ENCODE measurements at regions not wholly inside any gene's neighbourhood (a gene's known extent, or its start where the extent isn't known, plus 50 kb on each side); places are given as distances from the start of the nearest gene placed in this dataset.

DNA sequence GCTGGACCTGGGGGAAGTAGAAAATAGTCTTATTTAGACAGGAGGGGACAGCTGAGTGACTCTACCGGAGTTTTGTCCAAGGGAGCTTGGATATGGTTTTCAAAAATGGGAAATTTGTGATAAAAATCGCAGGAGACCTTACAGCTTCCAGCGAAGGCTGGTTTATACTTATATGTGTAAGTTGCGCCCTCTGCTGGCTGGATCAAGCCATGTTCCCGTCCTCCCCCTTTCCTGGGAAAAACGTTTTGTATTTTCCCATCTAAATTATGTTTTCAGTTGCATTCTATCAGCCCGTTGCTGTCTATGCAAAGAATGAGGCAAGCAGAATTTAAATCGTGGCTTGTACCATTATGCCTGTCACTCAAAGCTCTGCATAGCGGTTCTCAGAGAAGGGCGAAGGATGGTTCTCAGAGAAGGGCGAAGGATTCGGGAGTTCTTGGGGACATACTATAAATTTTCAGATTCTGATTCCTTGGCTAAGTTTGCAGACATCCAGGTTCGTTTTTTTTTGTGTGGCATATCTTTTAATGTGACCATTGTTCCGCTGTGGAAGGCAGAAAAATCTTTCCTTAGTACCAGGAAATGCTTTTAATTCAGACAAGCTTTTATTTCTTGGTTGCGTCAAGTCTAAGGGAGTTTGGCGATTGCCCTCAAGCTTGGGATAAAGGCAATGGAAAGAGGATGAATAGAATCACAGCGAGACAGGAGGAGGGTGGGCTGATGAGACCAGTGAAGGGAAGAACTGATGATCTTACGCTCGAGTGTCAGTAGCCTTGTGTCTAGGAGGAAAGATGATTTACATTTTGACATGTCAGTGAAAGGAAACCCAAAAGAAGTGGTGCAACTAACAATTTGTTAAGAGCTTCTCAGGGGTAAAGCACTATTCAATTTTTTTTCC lies 128.5 kb upstream of the ARX start:
- Histone ChIP-seq H3K27ac (ENCODE audit: control insufficient read depth, insufficient read depth, low read length) (no peak overlapping the region), H4K20me1 (ENCODE audit: control insufficient read depth, extremely low read depth, insufficient read depth, low read length) (no peaks in the 10 kb centered on the region), H2AFZ (ENCODE audit: control insufficient read depth, low read length) (no peak overlapping the region), H3K9ac (ENCODE audit: control insufficient read depth, extremely low read depth, insufficient read depth, low read length) (no peak overlapping the region), H3K27me3 (ENCODE audit: control insufficient read depth, extremely low read depth, insufficient read depth, low read length) (no peaks in the 10 kb centered on the region), H3K9me1 (ENCODE audit: control insufficient read depth, extremely low read depth, insufficient read depth, low read length) (no peaks in the 10 kb centered on the region), H3K36me3 (ENCODE audit: control insufficient read depth in 2 of 2, extremely low read depth in 1 of 2, insufficient read depth in 2 of 2, low read length in 2 of 2) (no peaks in the 10 kb centered on the region), H3K4me1 (ENCODE audit: control insufficient read depth, extremely low read depth, insufficient read depth, low read length) (no peaks in the 10 kb centered on the region), H3K9me3 (ENCODE audit: control insufficient read depth, low read depth, low read length) (no peaks in the 10 kb centered on the region), H3K4me3 (ENCODE audit: control insufficient read depth in 2 of 3, extremely low read depth in 1 of 3, insufficient read depth in 2 of 3, low read depth in 1 of 3, low read length in 3 of 3) (no peak overlapping the region), H3K4me2 (ENCODE audit: control insufficient read depth, extremely low read depth, insufficient read depth, low read depth, low read length) (no peak overlapping the region), H3K79me2 (ENCODE audit: control insufficient read depth, insufficient read depth, low read length) (no peaks in the 10 kb centered on the region)
- dilution Hi-C loops (cut with MboI; ENCODE audit: extremely low pct_ligation_motif_present, low sequenced_read_pairs) = no loop called here
- no peak for DNase-seq (ENCODE audit: low read depth, low spot score)
- FAIRE-seq = peak; percentile 86
- TF ChIP-seq, protein P1, sequence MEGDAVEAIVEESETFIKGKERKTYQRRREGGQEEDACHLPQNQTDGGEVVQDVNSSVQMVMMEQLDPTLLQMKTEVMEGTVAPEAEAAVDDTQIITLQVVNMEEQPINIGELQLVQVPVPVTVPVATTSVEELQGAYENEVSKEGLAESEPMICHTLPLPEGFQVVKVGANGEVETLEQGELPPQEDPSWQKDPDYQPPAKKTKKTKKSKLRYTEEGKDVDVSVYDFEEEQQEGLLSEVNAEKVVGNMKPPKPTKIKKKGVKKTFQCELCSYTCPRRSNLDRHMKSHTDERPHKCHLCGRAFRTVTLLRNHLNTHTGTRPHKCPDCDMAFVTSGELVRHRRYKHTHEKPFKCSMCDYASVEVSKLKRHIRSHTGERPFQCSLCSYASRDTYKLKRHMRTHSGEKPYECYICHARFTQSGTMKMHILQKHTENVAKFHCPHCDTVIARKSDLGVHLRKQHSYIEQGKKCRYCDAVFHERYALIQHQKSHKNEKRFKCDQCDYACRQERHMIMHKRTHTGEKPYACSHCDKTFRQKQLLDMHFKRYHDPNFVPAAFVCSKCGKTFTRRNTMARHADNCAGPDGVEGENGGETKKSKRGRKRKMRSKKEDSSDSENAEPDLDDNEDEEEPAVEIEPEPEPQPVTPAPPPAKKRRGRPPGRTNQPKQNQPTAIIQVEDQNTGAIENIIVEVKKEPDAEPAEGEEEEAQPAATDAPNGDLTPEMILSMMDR (optimal IDR thresholded peaks at IDR 0.05 in 1 of 3, IDR thresholded peaks at IDR 0.05 in 1 of 3, conservative IDR thresholded peaks at IDR 0.05 in 1 of 3; ENCODE audit: extremely low read depth in 1 of 3, insufficient read depth in 2 of 3, low read length in 3 of 3) = peak; percentile 65 to 80 (median 72)
- no peak for TF ChIP-seq EZH2 (IDR thresholded peaks at IDR 0.05; ENCODE audit: low read length)

GRCh38 chrX:25143596-25143995 lies 127.8 kb upstream of the ARX start:
- no peak overlapping the region for H3K27ac ChIP-seq (ENCODE audit: control insufficient read depth, insufficient read depth, low read length)
- no peak overlapping the region for H3K4me2 ChIP-seq (ENCODE audit: control insufficient read depth, extremely low read depth, insufficient read depth, low read depth, low read length)
- no peaks in the 10 kb centered on the region for H3K4me1 ChIP-seq (ENCODE audit: control insufficient read depth, extremely low read depth, insufficient read depth, low read length)
- no peak overlapping the region for H3K4me3 ChIP-seq (ENCODE audit: control insufficient read depth in 2 of 3, extremely low read depth in 1 of 3, insufficient read depth in 2 of 3, low read depth in 1 of 3, low read length in 3 of 3)
- no peaks in the 10 kb centered on the region for H3K9me1 ChIP-seq (ENCODE audit: control insufficient read depth, extremely low read depth, insufficient read depth, low read length)
- dilution Hi-C loops (cut with MboI; ENCODE audit: extremely low pct_ligation_motif_present, low sequenced_read_pairs) = no loop called here
- TF ChIP-seq EZH2 (IDR thresholded peaks at IDR 0.05; ENCODE audit: low read length) = no peak
- TF ChIP-seq, protein P1 (optimal IDR thresholded peaks at IDR 0.05 in 1 of 3, IDR thresholded peaks at IDR 0.05 in 1 of 3, conservative IDR thresholded peaks at IDR 0.05 in 1 of 3; ENCODE audit: extremely low read depth in 1 of 3, insufficient read depth in 2 of 3, low read length in 3 of 3) = no peak
- H3K36me3 ChIP-seq (ENCODE audit: control insufficient read depth in 2 of 2, extremely low read depth in 1 of 2, insufficient read depth in 2 of 2, low read length in 2 of 2) = no peaks in the 10 kb centered on the region
- H3K9ac ChIP-seq (ENCODE audit: control insufficient read depth, extremely low read depth, insufficient read depth, low read length) = no peak overlapping the region
- no peaks in the 10 kb centered on the region for H4K20me1 ChIP-seq (ENCODE audit: control insufficient read depth, extremely low read depth, insufficient read depth, low read length)
- H3K9me3 ChIP-seq (ENCODE audit: control insufficient read depth, low read depth, low read length) = no peaks in the 10 kb centered on the region
- no peaks in the 10 kb centered on the region for H3K27me3 ChIP-seq (ENCODE audit: control insufficient read depth, extremely low read depth, insufficient read depth, low read length)
- no peaks in the 10 kb centered on the region for H3K79me2 ChIP-seq (ENCODE audit: control insufficient read depth, insufficient read depth, low read length)
- DNase-seq (ENCODE audit: low read depth, low spot score) (no peak), FAIRE-seq (no peak)
- H2AFZ ChIP-seq (ENCODE audit: control insufficient read depth, low read length) = no peak overlapping the region
